GM12878 (cell line): ENCODE measurements at regions not wholly inside any gene's neighbourhood (a gene's known extent, or its start where the extent isn't known, plus 50 kb on each side); places are given as distances from the start of the nearest gene placed in this dataset.

Source experiments
- ATF2 ChIP-seq: IDR thresholded peaks from 2 replicates; pipeline ENCODE4 v1.6.1; 2012; ENCODE audit warnings: low read length, inconsistent platforms
- BACH1 ChIP-seq: fragments of 450-650 bp; IDR thresholded peaks from 2 replicates; pipeline ENCODE4 v1.6.1; 2017; ENCODE audit warnings: mild to moderate bottlenecking, borderline replicate concordance
- CBFB ChIP-seq: IDR thresholded peaks from 2 replicates; pipeline ENCODE4 v1.6.1; 2016; ENCODE audit warnings: antibody characterized with exemption, low read depth
- CBX5 ChIP-seq: sonication (generic); IDR thresholded peaks from 2 replicates; pipeline ENCODE4 v1.6.1; 2016; ENCODE audit warnings: low read depth, moderate library complexity, mild to moderate bottlenecking, inconsistent platforms
- CREM ChIP-seq: IDR thresholded peaks from 2 replicates; pipeline ENCODE4 v1.6.1; 2014; ENCODE audit warnings: antibody characterized with exemption, low read depth
- ESRRA ChIP-seq: IDR thresholded peaks from 2 replicates; pipeline ENCODE4 v1.6.1; 2012; ENCODE audit warnings: mild to moderate bottlenecking, low read length, improper control_type of control experiment
- ETV6 ChIP-seq, 2 experiments: fragments of 450-650 bp in 1 of 2; IDR thresholded peaks in 1 of 2; conservative IDR thresholded peaks in 1 of 2; 2 replicates each; pipeline ENCODE4 v1.6.1; 2014; ENCODE audit warnings: antibody characterized with exemption in 1 of 2, borderline replicate concordance in 1 of 2, low read depth in 1 of 2, mild to moderate bottlenecking in 1 of 2, moderate library complexity in 1 of 2
- FOXK2 ChIP-seq: fragments of 450-650 bp; IDR thresholded peaks from 2 replicates; pipeline ENCODE4 v1.6.1; 2017; ENCODE audit warnings: mild to moderate bottlenecking, moderate library complexity
- FOXM1 ChIP-seq: IDR thresholded peaks from 2 replicates; pipeline ENCODE4 v1.6.1; 2012; ENCODE audit warnings: low read depth, mild to moderate bottlenecking, inconsistent platforms, low read length, moderate library complexity
- IKZF1 ChIP-seq: fragments of 450-650 bp; conservative IDR thresholded peaks from 2 replicates; pipeline ENCODE4 v1.6.1; 2017; ENCODE audit warnings: antibody characterized with exemption, mild to moderate bottlenecking
- KDM1A ChIP-seq: fragments of 200-600 bp; sonication (generic); IDR thresholded peaks from 2 replicates; pipeline ENCODE4 v1.6.1; 2016; ENCODE audit warnings: borderline replicate concordance
- MTA3 ChIP-seq: IDR thresholded peaks from 2 replicates; pipeline ENCODE4 v1.6.1; 2012; ENCODE audit warnings: low read length, inconsistent platforms, borderline replicate concordance
- NFYA ChIP-seq: IDR thresholded peaks from 2 replicates; pipeline ENCODE4 v1.6.1; 2011; ENCODE audit warnings: low read depth, mild to moderate bottlenecking, low read length, improper control_type of control experiment, borderline replicate concordance
- NR2C1 ChIP-seq: fragments of 450-650 bp; IDR thresholded peaks from 2 replicates; pipeline ENCODE4 v1.6.1; 2017; ENCODE audit warnings: antibody characterized with exemption, mild to moderate bottlenecking, moderate library complexity
- NRF1 ChIP-seq: conservative IDR thresholded peaks from 2 replicates; pipeline ENCODE4 v1.6.1; 2011; ENCODE audit warnings: mild to moderate bottlenecking, low read depth, low read length, improper control_type of control experiment
- POLR2AphosphoS5 ChIP-seq: IDR thresholded peaks from 2 replicates; pipeline ENCODE4 v1.6.1; 2011; ENCODE audit warnings: mild to moderate bottlenecking, low read length, inconsistent platforms
- RAD21 ChIP-seq: IDR thresholded peaks from 2 replicates; pipeline ENCODE4 v1.6.1; 2011; ENCODE audit warnings: mild to moderate bottlenecking, low read depth, low read length, moderate library complexity; ENCODE audit not compliant: insufficient read depth
- RB1 ChIP-seq: fragments of 450-650 bp; formaldehyde crosslinking; IDR thresholded peaks from 2 replicates; pipeline ENCODE4 v1.6.1; 2017; ENCODE audit warnings: mild to moderate bottlenecking, borderline replicate concordance
- SMAD1 ChIP-seq: fragments of 450-650 bp; IDR thresholded peaks from 2 replicates; pipeline ENCODE4 v1.6.1; 2018; ENCODE audit warnings: mild to moderate bottlenecking, low read depth; ENCODE audit not compliant: partially characterized antibody
- SMC3 ChIP-seq: IDR thresholded peaks from 2 replicates; pipeline ENCODE4 v1.6.1; 2011; ENCODE audit warnings: low read length, improper control_type of control experiment, borderline replicate concordance
- TCF12 ChIP-seq: IDR thresholded peaks from 2 replicates; pipeline ENCODE4 v1.6.1; 2011; ENCODE audit warnings: low read depth, mild to moderate bottlenecking, low read length
- ZBTB4 ChIP-seq: fragments of 450-650 bp; formaldehyde crosslinking; IDR thresholded peaks from 2 replicates; pipeline ENCODE4 v1.4.0; 2022; ENCODE audit warnings: mild to moderate bottlenecking, moderate library complexity
- ZBTB40 ChIP-seq: fragments of 450-650 bp; IDR thresholded peaks from 2 replicates; pipeline ENCODE4 v1.6.1; 2016; ENCODE audit warnings: mild to moderate bottlenecking, moderate library complexity, borderline replicate concordance

GRCh38 chr13:30112602-30113435 is 194.5 kb downstream of the KATNAL1 start (continued):
- TF ChIP-seq FOXK2 (no peak), ETV6 (conservative IDR thresholded peaks at IDR 0.05 in 1 of 2, IDR thresholded peaks at IDR 0.05 in 1 of 2; ENCODE audit: borderline replicate concordance in 1 of 2, low read depth in 1 of 2) (no peak), SMAD1 (no peak), CREM (no peak), NR2C1 (no peak), MTA3 (no peak), NRF1 (no peak), KDM1A (no peak), CBFB (no peak), TCF12 (no peak), BACH1 (no peak), RB1 (no peak), SMC3 (peak; percentile 93), ATF2 (no peak), ZBTB4 (no peak), IKZF1 (no peak), RAD21 (peak; percentile 99), NFYA (no peak), ESRRA (no peak), ZBTB40 (no peak), CBX5 (no peak), POLR2AphosphoS5 (no peak), FOXM1 (peak; percentile 40; the same call in 1 of the 2 replicates)
